ENCODE measurements at regions not wholly inside any gene's neighbourhood (a gene's known extent, or its start where the extent isn't known, plus 50 kb on each side); places are given as distances from the start of the nearest gene placed in this dataset.
"Not testable (repeated sequence)": the region's sequence is repeated elsewhere in the genome, so short reads cannot be mapped to it uniquely, and the experiment has no call there.

DNA sequence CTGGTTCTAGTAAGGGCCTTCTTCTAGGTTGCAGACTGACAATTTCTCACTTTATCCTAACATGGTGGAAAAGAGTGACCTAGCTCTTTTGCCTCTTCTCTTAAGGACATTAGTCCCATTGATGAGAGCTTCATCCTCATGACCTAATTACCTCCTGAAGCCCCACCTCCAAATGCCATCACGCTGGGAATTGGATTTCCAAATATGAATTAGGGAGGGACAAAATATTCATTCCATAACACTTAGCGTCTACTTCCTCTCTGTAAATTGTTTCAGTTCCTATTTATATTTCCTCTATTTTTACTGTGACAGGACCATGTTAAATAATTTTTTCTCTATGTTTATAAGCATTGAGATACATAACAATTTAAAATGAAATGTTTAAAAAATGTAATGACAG is 408.8 kb downstream of the CDH10 start:
- Histone ChIP-seq H3K27me3 (no peaks in the 10 kb centered on the region), H3K4me3 (no peak overlapping the region), H3K9me3 (no peaks in the 10 kb centered on the region), H3K27ac (no peak overlapping the region), H3K4me1 (no peaks in the 10 kb centered on the region), H3K36me3 (no peaks in the 10 kb centered on the region)
- intact Hi-C loops (cut with DNase I; ENCODE audit: low total_unique reads): no loop called here
- DNase-seq: no peak
- TF ChIP-seq, protein P1, sequence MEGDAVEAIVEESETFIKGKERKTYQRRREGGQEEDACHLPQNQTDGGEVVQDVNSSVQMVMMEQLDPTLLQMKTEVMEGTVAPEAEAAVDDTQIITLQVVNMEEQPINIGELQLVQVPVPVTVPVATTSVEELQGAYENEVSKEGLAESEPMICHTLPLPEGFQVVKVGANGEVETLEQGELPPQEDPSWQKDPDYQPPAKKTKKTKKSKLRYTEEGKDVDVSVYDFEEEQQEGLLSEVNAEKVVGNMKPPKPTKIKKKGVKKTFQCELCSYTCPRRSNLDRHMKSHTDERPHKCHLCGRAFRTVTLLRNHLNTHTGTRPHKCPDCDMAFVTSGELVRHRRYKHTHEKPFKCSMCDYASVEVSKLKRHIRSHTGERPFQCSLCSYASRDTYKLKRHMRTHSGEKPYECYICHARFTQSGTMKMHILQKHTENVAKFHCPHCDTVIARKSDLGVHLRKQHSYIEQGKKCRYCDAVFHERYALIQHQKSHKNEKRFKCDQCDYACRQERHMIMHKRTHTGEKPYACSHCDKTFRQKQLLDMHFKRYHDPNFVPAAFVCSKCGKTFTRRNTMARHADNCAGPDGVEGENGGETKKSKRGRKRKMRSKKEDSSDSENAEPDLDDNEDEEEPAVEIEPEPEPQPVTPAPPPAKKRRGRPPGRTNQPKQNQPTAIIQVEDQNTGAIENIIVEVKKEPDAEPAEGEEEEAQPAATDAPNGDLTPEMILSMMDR (IDR thresholded peaks at IDR 0.05): no peak

DNA sequence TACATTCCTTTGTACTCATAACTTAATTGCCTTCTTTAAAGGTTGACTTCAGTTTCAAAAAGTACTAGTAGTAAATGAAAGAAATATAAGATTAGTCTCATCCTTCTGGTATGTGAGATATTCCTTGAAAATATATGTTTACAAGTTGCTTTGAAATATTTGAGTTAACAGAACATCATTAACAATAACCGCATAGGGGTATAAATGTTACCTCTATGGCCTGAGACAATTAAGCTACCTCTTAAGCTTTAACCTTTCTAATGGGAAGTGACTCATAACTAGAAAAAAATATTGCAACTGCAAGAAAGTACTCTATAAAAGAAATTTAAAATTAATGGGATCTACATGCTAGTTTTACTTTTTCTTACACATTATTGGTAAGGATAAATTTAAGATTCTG is 399.0 kb downstream of the CDH10 start:
- Histone ChIP-seq H3K27me3 (no peaks in the 10 kb centered on the region), H3K4me1 (no peaks in the 10 kb centered on the region), H3K4me3 (no peak overlapping the region), H3K9me3 (no peaks in the 10 kb centered on the region), H3K36me3 (no peaks in the 10 kb centered on the region), H3K27ac (no peak overlapping the region)
- intact Hi-C loops (cut with DNase I; ENCODE audit: low total_unique reads): no loop called here
- TF ChIP-seq, protein P1 (IDR thresholded peaks at IDR 0.05): no peak
- DNase-seq: no peak

DNA sequence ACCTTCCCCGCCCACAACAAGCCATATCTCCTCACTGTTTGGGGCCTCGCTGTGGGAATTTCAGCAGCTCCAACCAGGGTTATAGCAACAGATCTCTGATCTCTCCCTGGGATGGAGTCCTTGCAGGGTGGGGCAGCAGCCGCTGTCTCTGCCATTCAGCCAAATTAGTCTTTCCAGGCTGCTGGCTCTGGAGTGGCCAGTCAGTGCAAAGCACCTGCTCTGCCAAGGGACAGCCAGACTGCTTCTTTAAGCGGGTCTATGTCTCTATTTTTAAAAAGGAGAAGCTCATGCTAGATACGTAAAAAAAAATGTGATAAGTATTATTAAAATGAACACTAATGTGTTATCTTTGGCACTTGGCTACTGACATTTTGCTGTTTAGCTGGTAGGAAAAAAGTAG is 380.2 kb downstream of the CDH10 start:
- intact Hi-C loops (cut with DNase I; ENCODE audit: low total_unique reads): no loop called here
- H3K27me3 ChIP-seq: no peaks in the 10 kb centered on the region
- TF ChIP-seq, protein P1 (IDR thresholded peaks at IDR 0.05): no peak
- H3K4me3 ChIP-seq: no peak overlapping the region
- no peak for DNase-seq
- no peaks in the 10 kb centered on the region for H3K4me1 ChIP-seq
- H3K36me3 ChIP-seq: no peaks in the 10 kb centered on the region
- no peak overlapping the region for H3K27ac ChIP-seq
- H3K9me3 ChIP-seq: no peaks in the 10 kb centered on the region

DNA sequence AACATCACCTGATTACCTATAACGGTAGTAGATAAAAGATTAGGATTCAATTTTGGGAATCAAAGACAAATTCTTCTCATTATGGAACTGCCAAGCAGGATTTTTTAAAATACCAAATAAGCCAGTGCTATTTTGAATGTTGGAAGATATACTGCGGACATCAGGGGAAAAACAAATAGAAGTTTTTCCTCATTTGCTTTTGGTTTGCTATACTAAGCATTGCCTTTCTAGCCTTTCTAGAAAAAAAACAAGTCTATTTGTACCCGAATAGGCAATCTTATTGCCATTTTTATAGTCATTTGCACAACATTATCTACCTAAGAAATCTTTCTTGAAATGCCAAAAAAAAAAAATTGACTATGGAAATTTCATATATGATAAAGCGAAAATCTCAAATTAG is 379.5 kb downstream of the CDH10 start:
- no peaks in the 10 kb centered on the region for H3K9me3 ChIP-seq
- TF ChIP-seq, protein P1 (IDR thresholded peaks at IDR 0.05): no peak
- intact Hi-C loops (cut with DNase I; ENCODE audit: low total_unique reads): no loop called here
- H3K4me1 ChIP-seq: no peaks in the 10 kb centered on the region
- H3K27me3 ChIP-seq: no peaks in the 10 kb centered on the region
- no peak for DNase-seq
- no peaks in the 10 kb centered on the region for H3K36me3 ChIP-seq
- H3K4me3 ChIP-seq: no peak overlapping the region
- no peak overlapping the region for H3K27ac ChIP-seq

DNA sequence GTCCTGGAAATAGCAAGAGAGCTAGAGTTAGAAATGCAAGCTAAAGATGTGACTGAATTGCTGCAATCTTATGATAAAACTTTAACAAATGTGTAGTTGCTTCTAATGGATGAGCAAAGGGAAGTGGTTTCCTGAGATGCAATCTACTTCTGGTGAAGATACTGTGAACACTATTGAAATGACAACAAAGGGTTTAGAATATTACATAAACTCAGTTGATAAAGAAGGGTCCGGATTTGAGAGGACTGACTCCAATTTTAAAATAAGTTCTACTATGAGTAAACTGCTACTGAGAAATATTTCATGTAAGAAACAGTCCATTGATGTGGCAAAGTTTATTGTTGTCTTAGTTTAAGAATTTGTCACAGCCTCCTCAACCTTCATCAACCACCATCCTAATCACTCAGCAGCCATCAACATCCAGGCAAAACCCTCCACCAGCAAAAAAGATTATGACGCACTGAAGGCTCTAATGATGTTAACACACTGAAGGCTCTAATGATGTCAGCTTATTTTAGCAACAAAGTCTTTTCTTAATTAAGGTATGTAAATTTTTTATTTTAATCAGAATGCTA is 376.2 kb downstream of the CDH10 start:
- TF ChIP-seq, protein P1 (IDR thresholded peaks at IDR 0.05): no peak
- no peak overlapping the region for H3K27ac ChIP-seq
- intact Hi-C loops (cut with DNase I; ENCODE audit: low total_unique reads): no loop called here

DNA sequence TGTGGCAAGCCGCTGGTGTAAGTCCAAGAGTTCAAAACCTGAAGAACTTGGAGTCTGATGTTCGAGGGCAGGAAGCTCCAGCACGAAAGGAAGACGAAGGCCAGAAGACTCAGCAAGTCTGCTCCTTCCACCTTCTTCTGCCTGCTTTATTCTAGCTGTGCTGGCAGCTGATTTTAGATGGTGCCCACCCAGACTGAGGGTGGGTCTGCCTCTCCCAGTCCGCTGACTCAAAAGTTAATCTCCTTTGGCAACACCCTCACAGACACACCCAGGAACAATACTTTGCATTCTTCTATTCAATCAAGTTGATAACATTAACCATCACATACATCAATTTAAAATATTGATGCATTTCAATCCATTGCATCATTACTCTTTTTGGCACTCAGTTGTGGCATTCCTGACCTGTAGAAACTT is 373.1 kb downstream of the CDH10 start:
- H3K27me3 ChIP-seq; intact Hi-C loops (cut with DNase I; ENCODE audit: low total_unique reads); H3K36me3 ChIP-seq; H3K9me3 ChIP-seq; H3K4me3 ChIP-seq; DNase-seq; H3K27ac ChIP-seq; H3K4me1 ChIP-seq: not testable (repeated sequence)

More for the DNA sequence above, 376.2 kb downstream of the CDH10 start:
- DNase-seq: no peak
- H3K27me3 ChIP-seq: no peaks in the 10 kb centered on the region
- no peaks in the 10 kb centered on the region for H3K9me3 ChIP-seq
- no peaks in the 10 kb centered on the region for H3K4me1 ChIP-seq
- no peaks in the 10 kb centered on the region for H3K36me3 ChIP-seq
- no peak overlapping the region for H3K4me3 ChIP-seq

Measured in tibial artery (tissue), 4 donors.